Prostate gland (tissue), 2 donors: ENCODE measurements at regions not wholly inside any gene's neighbourhood (a gene's known extent, or its start where the extent isn't known, plus 50 kb on each side); places are given as distances from the start of the nearest gene placed in this dataset.

Experiments used
- CTCF ChIP-seq, 4 experiments: fragments of 200-600 bp in 2 of 4; fragments of 450-650 bp in 2 of 4; sonication (generic) in 2 of 4; IDR thresholded peaks; 1 replicate in 3 of 4; 2 replicates in 1 of 4; pipeline ENCODE4 v1.5.1; 2016 to 2019; ENCODE audit warnings: antibody characterized with exemption in 4 of 4, mild to moderate bottlenecking in 2 of 4, moderate library complexity in 2 of 4
- POLR2A ChIP-seq: fragments of 450-650 bp; IDR thresholded peaks from one replicate; pipeline ENCODE4 v1.6.1; 2016; ENCODE audit warnings: antibody characterized with exemption, mild to moderate bottlenecking
- POLR2AphosphoS5 ChIP-seq: sonication (generic); formaldehyde crosslinking; IDR thresholded peaks from one replicate; pipeline ENCODE4 v1.6.1; 2017; ENCODE audit warnings: antibody characterized with exemption

DNA sequence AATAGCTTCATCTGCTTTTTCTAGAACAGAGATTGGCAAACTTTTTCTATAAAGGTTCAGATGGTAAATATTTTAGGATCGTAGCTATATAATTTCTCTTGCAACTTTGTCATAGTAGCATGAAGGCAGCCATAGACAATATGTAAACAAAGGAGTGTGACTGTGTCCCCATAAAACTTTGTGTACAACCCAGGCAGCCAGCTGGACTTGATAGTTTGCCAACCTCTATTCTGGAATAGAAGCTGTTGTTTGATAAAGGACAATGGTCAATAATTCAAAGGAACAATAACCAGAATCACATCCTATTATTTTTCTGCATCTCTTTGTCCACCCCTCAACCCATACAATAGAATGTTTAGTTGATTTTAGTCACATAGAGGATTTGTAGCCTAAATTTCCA is 286.7 kb downstream of the LMX1A start:
- TF ChIP-seq CTCF (IDR thresholded peaks at IDR 0.05) = no peak
- TF ChIP-seq POLR2A = no peak
- TF ChIP-seq POLR2AphosphoS5 = peak; percentile 95
